HG03521 (cell line): ENCODE measurements at regions not wholly inside any gene's neighbourhood (a gene's known extent, or its start where the extent isn't known, plus 50 kb on each side); places are given as distances from the start of the nearest gene placed in this dataset.
"Not testable (repeated sequence)": the region's sequence is repeated elsewhere in the genome, so short reads cannot be mapped to it uniquely, and the experiment has no call there.

ENCODE experiments used
- ATAC-seq: cut with Tn5 transposase; IDR thresholded peaks from one replicate; pipeline ENCODE4 v1.9.1; 2021; ENCODE audit warnings: mild to moderate bottlenecking, moderate library complexity; ENCODE audit not compliant: unreplicated experiment

DNA sequence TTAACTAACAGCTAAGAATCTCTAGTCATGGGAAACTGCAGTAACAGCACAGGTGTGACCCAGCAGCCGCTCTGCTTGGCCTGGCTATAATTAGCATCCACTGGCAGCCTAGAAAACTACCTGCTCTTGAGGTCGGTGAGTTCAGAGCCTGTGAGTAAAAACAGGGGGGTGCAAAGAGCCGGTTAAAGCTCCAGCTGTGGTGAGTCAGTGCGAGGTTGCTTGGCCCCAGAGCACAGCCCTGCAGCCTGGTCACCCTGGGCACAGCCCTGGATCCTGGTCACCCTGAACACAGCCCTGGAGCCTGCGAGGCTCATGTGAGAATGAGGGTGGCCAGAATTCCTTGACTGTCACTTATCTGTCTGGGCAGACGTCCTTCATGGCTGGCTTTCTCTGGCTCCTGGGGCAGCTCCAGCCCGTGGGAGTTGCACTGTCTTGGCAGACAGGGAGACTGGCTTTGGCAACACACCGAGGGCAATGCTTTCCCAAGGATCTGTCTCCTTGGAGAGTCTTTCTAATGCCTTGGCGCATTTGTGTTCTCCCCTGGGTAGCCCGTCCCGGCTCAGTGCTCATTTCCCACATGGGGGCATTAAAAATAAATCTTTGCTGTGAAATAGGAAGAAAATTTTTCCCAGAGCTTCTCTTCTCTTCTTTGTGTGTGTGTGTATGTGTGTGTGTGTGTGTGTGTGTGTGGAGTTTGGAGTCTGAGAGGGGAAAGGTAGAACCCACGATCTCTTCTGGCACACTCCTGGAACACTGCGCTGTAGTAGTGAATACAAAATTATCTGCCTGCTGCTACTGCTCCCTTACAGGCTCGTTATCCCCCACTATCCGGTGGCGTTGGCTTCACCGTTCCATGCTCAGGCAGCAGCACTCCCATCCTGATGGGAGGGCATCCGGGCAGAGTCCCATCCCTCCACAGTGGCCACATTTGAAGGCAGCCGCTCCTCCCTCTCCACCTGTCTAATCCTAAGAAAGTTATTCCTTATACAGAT lies 250.2 kb upstream of the MEX3C start:
- ATAC-seq = no peak

DNA sequence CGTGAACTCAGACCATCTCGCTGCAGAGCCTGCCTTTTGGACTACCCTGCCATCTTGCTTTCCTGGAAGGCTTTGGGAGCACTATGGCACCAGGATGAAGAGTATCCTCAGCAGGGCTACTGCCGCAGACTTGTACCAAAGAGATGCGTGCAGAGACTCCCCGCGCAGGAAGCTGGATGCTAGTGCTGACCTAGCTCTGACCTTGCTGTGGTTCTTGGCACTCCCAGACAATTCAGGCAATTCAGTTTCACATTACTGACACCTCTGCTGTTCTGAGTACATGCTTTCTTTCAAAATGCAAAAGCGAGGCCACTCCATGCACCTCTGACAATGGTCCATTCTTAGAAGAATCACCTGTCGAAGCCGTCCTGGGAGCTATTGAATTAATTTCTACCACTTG lies 251.5 kb upstream of the MEX3C start:
- no peak for ATAC-seq

DNA sequence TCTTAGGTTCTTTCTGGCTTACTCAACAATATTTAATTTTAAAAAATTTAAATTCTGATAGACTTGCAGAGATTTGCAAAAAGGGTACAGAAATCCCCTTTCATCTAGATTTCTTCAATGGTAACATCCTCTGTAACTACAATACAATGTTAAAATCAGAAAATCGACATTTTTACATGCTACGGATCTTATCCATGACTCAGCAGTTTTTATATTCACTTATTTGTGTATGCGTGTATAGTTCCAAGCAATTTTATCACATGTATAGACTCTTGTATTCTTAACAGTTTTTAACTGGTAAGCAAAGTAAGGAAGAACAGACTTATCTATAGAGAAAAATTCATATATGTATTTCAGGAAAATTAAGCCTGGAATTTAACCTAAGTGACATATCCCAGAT lies 256.1 kb upstream of the MEX3C start:
- no peak for ATAC-seq

- no peak for ATAC-seq
These were observed 261.4 kb upstream of the MEX3C start for GRCh38 chr18:51458861-51459260.

DNA sequence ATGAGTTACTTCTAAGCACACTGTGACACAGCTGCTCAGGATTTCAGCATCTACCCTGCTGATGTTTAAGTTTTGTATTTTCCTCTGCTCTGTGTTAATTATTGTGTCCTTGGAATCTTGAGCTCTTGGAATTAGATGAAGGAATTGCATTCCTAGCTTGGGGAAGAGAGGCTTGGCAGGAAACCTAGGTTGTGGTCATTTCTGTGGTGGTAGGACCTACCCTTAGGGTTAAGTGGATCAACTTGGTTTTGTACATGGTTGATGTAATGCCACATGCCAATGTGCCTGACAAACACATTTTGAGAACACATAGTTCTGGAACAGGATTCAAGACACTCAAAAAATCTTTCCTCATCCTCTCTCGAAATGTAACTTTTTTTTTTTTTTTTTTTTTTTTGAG lies 264.5 kb upstream of the MEX3C start:
- ATAC-seq = no peak

DNA sequence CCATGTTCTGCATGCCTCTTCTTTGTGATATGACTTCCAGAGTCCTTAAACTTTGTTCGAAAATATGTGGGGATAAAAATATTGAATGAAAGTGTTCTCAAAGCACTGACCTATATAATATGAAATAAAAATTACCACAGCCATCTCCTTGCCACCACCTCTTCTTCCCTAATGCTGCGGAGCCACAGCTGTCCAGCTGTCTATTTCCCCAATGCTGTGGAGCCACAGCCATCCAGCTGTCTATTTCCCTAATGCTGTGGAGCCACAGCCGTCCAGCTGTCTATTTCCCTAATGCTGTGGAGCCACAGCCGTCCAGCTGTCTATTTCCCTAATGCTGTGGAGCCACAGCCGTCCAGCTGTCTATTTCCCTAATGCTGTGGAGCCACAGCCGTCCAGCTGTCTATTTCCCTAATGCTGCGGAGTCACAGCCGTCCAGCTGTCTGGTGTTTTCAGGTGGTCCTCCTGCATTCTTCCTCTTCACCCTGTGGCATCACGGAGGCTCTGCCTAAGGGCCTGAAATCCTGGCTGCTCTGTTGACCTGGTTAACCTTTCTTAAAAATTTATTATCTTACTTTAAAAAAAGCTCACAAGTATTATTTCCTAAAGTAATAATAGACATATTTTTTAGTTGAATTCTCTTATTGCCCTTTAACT lies 266.1 kb upstream of the MEX3C start:
- ATAC-seq = no peak

GRCh38 chr18:51478908-51479307 lies 281.4 kb upstream of the MEX3C start:
- ATAC-seq = no peak

DNA sequence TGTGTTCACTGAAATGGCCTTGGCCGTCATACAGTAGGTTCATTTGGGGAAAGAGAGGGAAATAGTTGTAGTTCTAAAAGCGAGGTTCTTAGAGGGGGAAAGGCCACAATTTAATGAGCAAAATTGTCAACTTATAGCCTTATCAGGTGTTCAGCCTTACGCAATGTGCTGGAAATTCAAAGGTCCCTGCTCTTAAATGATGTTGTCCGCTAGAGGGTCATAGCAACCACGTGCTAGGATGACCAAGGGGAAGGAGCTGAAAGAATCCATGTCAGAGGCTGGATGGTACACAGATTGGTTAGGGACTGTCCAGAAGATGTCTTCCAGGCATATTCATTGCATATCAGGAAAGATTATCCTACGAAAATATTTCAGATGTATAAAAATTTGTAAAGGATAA lies 282.3 kb upstream of the MEX3C start:
- ATAC-seq = no peak

GRCh38 chr18:51480407-51481261 lies 283.2 kb upstream of the MEX3C start:
- ATAC-seq = no peak

DNA sequence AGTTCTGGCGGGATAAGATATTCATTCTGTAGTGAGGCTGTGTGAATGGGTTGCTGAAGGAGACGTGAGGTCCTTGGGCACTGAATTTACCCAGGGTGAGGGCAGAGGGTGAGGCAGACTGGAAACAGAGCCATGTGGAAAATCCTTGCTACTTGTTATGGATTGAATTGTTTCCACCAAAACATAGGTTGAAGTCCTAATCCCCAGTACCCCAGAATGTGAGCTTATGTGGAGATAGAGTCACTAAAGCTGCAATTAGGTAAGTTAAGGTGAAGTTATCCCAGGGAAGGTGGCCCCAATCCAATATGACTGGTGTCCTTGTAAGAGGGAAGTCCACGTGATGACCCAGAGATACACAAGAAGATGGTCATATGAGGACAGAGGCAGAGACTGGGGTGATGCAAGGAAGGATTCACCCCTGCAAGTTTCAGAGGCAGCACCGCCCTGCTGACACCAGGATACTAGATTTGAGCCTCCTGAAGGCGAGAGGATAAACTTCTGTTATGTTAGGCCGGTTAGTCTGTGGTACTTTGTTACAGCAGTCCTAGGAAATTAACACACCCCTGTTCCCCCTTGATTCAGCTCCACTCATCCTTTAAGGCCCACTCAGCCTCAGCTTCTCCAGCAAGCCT lies 289.4 kb upstream of the MEX3C start:
- no peak for ATAC-seq

DNA sequence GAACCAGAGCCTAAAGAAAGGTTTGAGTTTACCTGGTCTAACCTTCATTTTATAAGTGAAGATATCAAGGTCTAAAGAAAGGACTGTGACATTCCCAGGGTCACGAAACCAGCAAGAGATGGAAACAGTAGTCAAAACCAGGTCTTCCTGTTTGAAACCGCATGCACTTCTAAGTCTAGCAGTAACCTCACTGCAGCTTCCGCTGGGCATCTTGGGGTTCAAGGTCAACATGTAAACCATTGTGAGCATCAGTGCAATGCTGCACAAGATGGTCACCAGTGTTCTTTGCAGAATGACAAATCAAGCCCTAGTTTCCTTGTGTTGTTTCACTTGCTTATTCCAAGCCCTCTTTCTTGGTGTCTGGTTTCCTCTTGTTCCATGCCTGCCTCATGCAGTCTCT lies 292.9 kb upstream of the MEX3C start:
- no peak for ATAC-seq

DNA sequence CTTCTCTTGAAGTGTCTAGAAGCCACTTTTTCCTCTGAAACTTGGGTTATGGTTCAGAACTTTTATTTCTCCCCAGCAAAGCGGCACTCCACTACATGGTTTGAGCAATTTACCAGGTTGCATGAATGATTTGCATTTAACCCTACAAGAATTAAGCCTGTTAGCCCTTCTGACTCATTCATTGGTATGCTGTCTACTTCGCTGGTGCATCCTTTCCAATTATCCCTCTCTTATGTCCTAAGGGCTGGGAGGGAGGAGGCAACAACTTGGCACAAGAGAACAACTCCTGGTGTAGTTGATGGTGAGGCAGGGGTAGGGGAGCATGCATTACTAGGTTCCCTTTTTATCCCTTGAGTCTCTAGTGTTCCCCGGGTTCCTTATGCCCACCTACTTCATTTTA lies 293.4 kb upstream of the MEX3C start:
- ATAC-seq = no peak

DNA sequence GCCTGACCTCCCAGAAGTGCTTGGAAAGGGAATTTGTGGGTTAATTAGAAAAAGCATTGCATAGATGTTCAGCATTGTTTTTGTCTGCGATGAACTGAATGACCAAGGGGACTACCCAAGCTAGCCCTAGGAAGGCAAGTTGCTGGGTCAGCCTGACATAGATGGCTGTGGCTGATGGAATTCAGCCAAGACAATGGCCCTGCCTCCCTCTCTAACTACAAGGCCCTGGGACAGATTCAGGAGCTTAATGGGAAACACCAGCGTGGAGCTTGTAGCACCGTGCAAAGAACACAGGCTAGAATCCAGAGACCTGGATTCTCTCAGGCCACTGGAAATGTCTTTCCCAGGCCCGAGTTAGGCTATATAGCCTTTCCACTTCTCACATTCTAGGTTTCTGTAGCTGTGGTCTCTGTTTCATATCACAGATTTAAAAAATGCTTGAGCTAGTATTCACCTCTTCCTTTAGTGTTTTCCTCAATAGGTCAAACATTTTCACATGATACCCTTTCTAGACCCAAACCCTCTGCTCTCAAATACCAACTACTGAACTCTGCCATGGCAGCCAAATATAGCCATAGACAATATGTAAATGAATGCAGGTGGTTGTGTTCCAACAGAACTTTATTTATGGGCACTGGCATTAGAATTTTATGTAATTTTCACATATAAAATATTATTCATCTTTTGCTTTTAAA lies 294.3 kb upstream of the MEX3C start:
- no peak for ATAC-seq

GRCh38 chr18:51498085-51498855 lies 300.8 kb upstream of the MEX3C start:
- ATAC-seq = no peak

- no peak for ATAC-seq
These were observed 305.9 kb upstream of the MEX3C start for GRCh38 chr18:51503351-51503750.

DNA sequence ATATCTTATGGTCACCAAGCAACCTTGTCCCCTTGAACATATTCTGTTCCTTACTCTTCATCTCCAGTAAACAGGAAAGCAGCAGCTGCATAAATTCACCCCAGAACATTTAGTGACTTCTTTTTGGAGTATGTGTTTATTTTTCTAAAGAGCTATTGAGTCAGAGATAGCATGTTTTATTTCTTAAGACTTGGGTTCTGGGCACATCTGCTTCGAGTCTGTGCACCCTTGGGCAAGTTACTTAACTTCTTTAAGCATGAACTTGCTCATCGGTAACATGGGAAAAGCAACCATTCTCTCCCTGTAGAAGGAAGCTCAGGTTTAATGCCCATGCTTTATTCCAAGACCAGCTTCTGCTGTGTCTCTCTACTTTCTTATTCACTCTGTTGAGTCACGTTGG lies 309.3 kb upstream of the MEX3C start:
- no peak for ATAC-seq

GRCh38 chr18:51508410-51508809 lies 310.9 kb upstream of the MEX3C start:
- not testable (repeated sequence) for ATAC-seq

- ATAC-seq = no peak
These were observed 312.5 kb upstream of the MEX3C start for GRCh38 chr18:51510020-51510419.

DNA sequence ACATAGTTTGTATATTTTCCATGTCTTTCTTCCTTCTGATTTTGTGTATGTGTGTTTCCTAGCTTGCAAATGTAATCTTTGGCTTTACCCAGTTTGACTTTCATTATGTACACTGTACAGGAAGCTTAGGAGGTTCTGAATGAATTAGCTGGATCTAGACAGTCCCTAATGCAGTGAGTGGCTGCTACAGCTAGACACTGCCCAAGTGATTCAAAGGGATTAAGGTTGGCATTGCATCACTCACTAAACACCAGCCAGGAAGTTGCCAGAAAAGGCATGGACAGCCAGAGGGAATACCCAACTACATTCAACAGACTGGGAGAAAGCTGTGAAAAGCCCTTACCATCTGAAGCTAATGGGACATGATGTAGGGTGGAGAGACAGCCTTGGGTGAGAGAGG lies 316.0 kb upstream of the MEX3C start:
- ATAC-seq = no peak

- ATAC-seq = no peak
These were observed 316.6 kb upstream of the MEX3C start for GRCh38 chr18:51514128-51514527.
